ENCODE measurements at regions not wholly inside any gene's neighbourhood (a gene's known extent, or its start where the extent isn't known, plus 50 kb on each side); places are given as distances from the start of the nearest gene placed in this dataset.
"Not testable (repeated sequence)": the region's sequence is repeated elsewhere in the genome, so short reads cannot be mapped to it uniquely, and the experiment has no call there.

DNA sequence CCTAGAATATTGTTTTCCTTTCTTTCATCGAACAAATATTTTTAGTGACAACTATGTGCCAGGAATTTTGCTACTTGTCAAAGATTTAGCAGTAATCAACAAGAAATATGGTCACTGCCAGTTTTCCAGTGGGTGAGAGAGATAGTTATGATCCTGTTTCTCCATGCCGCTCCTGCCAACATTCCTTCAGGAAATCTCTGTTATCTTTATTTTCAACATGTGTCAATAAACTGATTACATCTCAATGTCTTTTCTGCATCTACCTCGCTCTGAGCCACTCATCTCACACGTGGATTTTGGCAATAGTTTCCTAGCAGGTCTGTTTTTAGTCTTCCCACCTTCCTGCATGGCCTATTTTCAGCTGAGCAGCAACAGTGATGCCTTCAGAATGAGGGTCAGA, 650.0 kb upstream of the STXBP6 start:
- DNase-seq: no peak

DNA sequence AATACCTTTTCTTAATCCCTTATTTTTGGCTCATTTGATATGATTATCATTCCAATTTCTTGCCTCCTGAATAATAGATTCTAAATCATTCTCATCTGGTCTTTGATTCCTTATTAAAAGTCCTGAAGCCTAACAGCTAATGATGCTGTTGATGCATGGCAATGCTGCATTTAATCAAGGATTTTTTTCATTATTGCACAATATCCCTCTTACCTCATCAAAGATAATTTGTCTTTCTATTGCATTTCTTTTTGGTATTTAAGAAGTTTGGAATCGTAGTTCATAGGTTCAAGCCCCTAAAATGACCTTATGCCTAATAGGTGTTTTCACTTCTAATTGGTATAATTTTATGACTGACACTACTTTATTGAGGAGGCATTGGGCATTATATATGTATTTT, 648.2 kb upstream of the STXBP6 start:
- no peak for DNase-seq

DNA sequence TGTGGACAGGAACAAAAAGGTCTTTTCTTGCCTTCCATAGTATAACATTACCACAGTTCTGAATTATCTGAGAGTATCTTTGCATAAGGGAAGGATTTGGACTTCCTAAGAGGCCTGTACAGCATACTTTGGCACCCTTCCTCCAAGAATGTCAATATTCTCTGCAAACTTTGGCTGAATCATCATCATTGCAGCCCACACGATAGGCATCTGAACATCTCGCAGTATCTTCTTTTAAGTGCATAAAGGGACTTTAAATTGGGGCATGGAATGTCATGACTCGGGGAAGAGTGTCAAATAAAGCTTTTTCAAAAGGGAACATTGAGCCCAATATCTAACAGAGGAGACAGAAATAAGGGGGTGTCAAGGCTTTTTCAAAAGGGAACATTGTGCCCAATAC, 646.2 kb upstream of the STXBP6 start:
- DNase-seq: no peak

DNA sequence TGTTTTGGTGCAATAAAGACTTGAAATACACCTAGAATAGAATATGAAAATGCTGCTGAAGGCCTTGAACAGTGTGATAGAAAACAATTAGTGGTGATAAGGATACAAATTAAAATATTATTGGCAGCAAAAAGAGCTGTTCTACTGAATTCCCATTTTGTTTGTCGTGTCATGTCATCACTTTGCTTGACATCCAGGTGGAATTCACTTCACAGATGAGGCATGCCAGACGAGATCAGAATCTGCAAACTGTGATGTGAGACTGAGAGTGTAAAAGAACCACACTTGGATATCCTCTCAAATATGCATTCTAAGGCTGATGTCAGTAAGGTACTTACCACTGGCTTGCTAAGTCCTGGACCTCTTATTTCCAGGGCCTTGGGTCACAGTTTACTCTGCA, 635.1 kb upstream of the STXBP6 start:
- DNase-seq: no peak

DNA sequence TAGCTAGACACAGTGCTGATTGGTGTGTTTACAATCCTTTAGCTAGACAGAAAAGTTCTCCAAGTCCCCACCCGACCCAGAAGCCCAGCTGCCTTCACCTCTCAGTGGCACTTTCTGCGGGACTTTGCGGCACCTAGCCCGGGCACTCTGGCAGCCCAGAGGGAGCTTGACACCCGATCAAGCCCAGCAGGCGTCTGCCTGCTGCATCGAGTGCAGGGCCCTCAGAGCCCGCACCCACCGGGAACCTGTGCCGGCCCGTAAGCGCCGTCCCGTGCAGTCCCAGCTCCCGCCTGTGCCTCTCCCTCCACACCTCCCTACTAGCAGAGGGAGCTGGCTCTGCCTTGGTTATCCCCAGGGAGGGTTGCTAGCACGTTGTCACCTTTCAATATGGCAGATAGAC, 631.0 kb upstream of the STXBP6 start:
- no peak for DNase-seq

DNA sequence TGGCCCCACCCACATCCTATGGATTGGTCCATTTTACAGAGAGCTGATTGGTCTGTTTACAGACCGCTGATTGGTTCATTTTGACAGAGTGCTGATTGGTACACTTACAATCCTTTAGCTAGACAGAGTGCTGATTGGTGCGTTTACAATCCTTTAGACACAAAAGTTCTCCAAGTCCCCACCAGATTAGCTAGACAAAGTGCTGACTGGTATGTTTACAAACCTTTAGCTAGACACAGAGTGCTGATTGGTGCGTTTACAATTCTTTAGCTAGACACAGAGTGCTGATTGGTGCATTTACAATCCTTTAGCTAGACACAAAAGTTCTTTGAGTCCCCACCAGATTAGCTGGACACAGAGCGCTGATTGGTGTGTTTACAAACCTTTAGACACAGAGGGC, 630.6 kb upstream of the STXBP6 start:
- DNase-seq: not testable (repeated sequence)

DNA sequence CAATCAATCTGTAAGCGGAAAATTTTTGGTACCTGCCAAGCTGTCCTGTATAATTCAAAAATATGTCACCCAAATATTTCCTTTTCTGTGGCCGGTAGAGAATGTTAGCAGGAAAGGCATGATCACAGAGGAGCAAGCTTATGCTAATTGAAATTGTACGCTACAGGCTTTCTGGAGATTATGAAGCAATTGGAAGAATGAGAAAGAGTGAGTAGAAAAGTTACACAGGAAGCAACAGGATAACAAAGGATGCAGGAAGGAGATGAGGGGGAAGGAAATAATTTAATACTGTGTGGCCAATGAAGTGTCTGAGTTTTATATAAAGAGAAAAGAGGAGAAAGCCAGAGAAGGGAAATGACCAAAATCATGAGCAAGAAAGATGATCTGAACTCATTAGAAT, 627.2 kb upstream of the STXBP6 start:
- no peak for DNase-seq

DNA sequence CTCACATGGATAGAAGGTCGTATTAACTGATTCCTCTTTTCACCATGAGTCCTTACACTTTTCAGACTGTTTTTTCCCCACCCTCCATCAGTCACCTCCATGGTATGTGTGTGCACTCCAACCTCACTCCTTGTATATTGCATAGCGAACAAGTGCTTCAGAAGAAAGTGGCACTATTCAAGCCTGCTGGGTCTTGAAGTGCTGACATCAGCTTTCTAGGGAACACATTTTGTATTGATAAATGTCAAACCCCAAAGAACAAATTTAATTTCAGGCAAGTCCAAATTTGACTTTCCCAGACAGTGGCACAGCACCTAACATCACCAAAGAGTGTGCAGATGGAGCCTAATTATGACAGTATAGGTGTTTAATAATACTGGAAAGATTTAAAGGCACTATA, 617.4 kb upstream of the STXBP6 start:
- DNase-seq: no peak

DNA sequence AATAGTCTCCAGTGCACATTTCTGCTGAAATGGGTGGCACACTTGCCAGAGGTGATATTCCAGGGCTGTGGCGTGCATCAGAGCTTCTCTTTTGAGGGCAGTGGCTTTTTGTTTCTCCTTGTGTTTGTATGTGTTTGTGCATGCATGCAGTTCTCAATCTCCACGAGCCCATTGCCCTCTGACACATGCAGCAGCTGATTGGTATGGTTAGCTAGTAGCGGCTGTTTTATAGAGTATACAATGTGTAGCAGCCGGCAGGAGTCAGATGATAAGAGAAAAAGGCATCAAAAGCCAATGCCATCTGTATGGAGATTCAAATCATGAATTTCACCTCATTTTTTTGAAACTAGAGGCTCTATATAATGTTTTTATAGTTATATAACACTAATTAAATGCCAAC, 616.9 kb upstream of the STXBP6 start:
- no peak for DNase-seq

DNA sequence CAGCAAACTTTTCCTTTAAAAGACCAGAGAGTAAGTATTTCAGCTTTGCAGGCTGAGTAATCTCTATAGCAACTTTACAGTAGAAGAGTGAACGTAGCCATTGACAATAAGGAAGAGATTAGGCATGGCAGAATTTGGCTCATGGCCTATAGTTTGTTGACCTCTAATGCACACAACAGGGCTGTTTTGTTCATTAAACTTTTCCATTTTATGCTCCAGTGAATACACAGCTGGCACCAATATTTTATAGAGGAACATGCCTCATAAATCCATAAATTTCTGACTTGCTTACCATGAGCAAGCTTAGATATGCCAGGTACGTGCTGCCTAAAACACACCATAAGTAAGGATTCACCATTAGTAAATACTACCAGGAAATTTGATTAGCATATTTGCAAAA, 609.0 kb upstream of the STXBP6 start:
- DNase-seq: no peak

DNA sequence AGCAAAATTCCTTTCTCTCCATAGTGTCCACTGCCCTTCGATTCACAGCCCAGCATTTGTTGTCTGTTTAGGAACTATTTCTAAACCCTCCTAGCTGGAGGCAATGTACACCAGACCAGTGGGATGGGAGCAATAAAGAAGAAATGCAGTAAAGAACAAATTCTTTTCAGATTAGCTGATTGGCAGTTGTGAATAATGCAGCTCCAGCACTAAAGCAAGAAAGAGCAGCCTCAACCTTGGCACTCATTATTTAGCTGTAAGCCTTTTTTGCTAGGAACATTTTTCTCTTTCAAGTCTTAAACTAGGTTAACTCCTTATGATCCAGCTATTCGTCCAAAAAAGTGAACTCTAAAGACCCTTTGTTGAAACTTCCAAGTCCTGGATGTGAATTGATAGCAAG, 580.5 kb upstream of the STXBP6 start:
- no peak for DNase-seq

DNA sequence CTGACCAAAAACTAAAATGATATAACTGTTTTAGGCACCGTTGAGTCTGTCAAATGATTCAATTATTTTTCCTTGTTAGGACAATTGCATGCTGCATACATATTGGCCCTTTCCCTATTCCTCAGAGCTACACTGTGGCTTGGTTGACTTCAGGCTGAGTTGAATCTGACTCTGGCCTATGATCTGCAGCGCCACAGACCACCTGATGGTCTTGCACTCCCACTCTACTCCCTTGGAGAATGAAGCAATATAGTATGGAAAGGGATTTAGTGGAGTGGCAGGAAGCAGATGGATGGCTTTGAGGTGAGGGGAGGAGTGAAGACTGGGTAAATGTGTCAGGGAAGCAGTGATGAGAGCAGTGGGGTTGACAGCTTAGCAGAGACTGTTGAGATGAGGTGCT, 579.0 kb upstream of the STXBP6 start:
- no peak for DNase-seq

DNA sequence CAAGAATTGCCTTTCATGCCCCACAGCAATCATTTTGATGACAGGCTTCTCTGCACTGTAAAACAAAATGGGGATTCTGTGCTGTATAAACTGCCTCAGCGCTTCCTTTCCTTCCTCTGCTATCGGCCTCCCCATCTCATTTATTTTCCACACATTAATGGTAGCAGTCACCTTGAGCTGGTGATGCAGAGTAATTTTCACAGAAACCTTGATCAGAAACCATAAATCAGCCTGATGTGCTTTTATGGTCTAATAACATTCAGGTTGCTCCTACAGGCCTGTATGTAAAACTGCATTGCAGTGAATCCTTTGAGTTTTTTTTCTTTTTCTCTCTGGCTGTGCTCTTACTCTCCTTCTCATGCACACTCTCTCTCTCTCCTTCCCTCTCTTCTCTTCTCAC, 578.4 kb upstream of the STXBP6 start:
- no peak for DNase-seq

DNA sequence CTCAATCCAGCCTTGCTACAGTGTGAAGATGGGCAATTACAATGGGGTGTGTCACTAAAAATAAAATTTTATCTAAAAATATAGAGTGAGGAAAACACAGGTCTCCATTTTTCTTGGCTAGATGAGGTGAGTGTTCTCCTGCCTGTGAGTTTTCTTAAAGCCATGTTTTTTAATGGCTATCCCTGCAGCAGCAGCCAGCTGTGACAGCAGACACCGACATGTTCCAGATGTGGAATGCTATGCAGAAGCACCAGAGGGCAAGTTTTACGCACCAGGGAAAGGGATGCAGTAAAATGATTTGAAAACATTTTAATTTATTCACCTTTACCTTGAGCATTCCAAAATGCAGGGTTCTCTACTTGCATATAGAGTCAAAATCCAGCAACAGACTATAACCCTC, 577.0 kb upstream of the STXBP6 start:
- no peak for DNase-seq

DNA sequence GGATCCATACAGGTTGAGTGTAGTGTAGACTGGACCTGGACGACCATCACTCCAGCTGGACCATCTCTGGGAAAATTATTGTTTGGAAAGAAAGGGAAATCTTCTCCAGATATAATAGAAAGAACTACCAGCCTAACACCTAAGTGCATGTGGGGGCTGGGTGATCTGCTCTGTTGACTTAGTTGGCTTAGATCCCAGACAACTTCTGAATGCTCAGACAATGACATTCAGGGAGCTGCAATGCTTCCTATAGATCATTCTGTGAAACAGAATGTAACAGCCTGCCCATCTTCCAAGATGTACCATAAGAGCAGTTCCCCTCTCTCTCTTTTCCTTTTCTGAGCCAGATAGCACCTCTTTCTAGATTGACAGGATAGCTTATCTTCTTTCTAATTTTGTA, 572.8 kb upstream of the STXBP6 start:
- DNase-seq: no peak

DNA sequence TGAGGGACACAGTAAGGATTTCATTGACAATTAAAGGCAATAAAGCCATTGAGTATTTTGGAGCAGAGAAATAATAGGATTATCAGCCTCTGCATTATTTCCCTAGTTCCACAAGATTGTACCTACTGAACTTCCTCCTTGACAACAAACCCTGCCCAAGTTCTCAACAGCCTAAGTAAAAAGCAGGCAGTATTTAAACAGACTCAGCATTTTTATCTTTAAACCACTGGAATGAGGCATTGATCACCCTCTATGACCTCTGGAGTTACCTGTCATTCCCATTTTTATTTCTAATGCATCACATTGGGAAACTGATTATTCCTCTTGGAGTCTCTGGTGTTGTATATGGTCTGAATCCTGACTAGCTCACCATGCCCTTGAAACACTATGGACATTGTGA, 570.6 kb upstream of the STXBP6 start:
- no peak for DNase-seq

DNA sequence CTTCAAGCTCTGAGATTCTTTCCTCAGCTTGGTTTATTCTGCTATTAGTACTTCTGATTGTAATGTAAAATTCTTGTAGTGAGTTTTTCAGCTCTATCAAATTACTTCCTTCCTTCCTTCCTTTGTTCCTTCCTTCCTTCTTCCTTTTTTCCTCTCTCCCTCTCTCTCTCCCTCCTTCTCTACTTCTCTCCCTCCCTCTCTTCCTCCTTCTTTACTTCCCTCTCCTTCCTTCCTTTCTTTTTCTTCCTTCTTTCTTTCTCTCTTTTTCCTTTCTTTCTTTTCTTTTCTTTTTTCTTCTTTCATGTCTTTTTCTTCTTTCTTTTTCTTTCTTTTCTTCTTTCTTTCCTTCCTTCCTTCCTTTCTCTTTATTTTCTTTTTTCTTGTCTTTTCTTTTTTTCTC, 565.2 kb upstream of the STXBP6 start:
- DNase-seq: no peak

DNA sequence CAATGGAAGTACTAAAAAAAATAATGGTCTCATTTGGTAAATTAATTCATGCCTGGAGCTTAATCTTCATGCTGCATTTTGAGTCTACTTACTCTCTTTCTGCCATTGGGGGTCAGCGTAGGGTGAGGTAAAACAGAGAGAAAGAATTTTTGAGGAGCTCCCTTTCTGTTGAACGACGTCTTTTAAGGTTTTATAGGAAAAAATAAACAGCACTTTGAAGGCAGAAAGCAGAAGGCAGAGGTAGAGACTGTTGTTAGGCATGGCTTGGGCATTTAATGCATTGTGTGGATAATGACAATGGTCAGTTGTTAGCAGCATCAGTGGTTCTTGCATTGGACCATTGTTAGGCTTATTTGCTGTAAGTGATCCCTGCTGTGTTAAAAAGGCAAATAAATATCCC, 557.2 kb upstream of the STXBP6 start:
- DNase-seq: no peak

DNA sequence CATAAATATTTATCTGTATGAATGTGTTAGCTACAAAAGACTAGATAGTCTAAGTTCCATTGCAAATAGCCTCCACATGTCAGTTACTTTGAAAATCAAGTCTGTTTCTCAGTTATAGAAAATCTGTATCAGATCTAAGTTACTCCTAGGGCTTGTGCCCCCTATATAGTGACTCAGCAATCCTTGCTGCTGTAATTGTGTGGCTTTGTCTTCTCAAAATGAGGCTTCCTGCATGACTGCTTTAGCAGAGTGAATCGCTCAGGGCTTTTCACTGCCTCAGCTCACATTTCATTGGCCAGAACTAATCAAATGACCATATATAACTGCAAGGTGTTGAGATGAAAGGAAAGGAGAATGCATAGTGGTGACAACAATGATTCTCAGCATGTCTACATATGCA, 552.2 kb upstream of the STXBP6 start:
- DNase-seq: no peak

DNA sequence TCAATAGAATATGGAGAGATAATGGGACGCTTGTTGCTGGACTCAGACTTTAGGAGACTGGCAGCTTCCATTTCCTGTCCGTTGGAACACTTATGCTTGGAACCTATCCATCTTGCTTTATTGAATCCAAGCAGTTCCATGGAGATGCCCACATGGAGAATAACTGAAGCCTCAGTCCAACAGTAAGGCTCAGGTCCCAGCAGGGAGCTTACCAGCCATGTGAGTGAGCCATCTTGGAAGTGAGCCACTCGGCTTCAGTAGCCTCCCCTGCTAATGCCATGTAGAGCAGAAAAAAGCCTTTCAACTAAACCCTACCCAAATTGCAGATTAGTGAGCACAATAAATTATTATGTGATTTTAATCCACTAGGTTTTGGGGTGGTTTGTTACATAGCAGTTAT, 538.8 kb upstream of the STXBP6 start:
- no peak for DNase-seq

DNA sequence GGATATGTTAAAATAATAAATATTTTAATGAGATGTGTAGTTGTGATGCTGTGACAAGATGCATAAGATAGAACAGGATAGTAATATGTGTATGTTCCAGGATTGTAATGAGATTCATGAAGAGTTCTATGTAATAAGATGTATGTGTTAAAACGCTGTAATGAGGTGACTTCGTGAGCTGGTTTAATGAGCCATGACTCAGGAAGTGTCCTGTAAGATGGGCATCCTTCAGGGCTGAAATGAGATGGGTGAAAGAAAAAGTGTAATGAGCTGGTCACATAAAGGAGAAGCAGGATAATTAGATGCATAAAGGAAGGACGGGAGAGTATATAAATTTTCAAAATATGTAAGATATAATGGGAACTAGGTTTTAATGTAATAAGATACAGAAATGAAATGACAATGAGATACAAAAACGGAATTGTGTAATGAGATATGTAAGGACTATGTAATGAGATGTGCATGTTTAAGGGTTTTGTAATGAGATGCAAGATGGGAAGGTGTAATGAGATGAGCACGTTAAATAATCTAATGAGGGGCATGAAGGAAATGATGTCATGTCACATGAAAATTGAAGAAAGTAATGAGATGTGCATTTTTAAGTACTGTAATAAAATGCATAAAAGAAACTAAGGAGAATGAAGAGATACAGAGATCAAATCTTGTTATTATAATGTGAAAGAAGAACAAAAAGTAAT, 524.8 kb upstream of the STXBP6 start:
- no peak for DNase-seq

DNA sequence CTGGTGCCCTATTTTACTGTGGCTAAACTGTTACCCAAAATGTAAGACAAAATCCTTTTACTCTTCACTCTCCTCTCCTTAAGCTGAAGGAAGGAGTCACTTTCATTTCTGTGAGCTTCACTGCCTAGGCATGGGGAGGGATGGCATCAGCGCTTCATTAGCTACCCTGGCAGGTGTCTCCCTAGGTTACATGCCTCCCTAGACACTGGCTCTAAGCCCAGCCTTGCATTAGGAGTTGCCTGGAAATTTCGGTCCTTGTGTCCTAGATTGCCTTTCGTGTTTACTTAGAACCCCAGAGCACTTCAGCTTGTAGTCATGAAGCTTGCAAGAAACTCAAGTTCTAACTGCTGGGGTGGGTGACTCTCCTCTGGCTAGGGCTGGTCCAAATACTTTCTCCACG, 520.5 kb upstream of the STXBP6 start:
- no peak for DNase-seq

DNA sequence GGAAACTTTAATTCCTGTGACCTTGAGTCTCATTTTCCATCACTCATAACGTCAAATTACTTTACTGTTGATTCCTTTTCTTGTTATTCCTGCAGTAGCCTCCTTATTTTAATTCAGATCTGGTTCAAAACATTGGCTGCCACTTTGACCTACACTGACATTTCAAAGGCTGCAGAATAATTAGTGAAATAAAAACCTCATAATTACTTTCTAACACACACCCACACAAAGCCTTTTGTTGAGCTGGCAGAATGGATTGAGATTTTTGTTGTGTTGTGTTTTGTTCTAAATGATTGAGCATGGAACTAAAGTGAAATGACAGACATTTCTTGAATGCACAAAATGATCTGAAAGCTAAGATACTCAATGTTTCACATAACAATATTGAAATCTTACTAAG, 507.5 kb upstream of the STXBP6 start:
- no peak for DNase-seq

DNA sequence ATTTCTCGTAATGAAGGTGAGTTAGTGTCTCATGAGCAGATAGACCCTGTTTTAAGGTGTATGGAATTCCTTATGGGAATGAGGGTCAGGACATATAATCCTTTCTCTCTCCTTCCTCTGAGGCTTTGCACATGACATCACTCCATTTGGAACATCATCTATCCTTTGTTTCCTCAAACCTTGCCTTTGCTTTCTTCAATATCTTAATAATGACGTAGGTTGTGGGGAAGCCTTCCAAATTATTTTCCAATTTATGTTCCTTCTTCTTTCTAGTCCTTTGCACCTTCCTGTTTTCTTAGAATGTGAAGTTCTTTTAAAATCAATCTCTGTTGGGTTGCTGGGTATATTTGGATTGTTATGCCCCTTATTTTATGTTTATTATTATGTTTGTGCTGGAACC, 502.9 kb upstream of the STXBP6 start:
- DNase-seq: no peak

DNA sequence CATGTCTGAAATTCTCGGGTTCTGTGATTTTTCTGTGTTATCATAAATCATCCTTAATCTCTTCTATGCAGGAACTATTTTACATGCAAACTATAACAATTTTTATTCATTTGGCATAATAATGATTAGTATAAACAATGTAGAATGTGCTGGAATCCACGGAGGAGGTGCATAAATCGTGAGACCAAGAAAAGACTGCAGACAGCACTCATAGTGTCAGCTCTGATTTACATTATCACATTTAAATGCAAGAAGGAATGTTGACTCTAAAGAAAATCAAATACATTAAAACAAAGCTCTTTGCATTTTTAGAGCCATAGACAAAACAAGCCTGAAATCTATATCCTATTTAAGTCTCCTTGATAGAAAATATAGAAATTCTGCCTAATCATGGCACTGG, 501.7 kb upstream of the STXBP6 start:
- DNase-seq: no peak

DNA sequence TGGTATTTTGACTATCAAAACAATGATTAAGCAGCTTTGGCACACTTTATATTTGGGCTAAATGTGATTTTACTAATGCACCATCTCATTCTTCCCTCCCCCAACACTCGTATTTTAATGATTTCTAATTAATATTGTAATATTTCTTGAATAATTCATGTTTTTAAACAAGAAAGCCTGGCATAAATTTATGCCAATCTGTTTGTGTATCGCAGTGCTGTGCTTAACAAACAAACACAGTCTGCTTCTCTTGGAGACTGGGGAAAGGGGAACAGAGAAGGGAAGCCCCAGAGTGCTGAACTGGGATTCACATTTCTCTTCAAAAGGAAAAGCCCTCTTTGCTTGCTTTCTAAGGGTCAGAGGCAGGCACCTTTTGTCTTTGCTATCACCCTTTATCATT, 496.9 kb upstream of the STXBP6 start:
- DNase-seq: no peak

Data from activated T-cell treated with anti-CD3 and anti-CD28 coated beads, Interleukin-2, amount 50 U/mL, for 48 hours (primary cell).